HepG2 (cell line): ENCODE measurements at regions not wholly inside any gene's neighbourhood (a gene's known extent, or its start where the extent isn't known, plus 50 kb on each side); places are given as distances from the start of the nearest gene placed in this dataset.

Experiments used
- ATAC-seq: fragments of 200-7000 bp; cut with Tn5 transposase; 3 replicates; pipeline ENCODE4 v1.9.1; 2020; ENCODE audit warnings: mild to moderate bottlenecking, moderate library complexity
- BruUV-seq: library from RNA; stranded (reverse); fragments of 400-500 nt; replicated peaks from 2 replicates; lab custom pipeline; 2021; lab: Mats Ljungman, UMichigan
- CTCF ChIA-PET: fragments of 300-600 bp; formaldehyde crosslinking; extraction: SDS; loops from one replicate; lab custom pipeline; 2021; ENCODE audit warnings: low total read pairs, inconsistent platforms, low intra/inter-chr PET ratio; lab: Yijun Ruan, JAX
- POLR2A ChIA-PET: fragments of 350-600 bp; sonication (Branson Sonifier 250); formaldehyde crosslinking; loops from one replicate; lab custom pipeline; 2020; ENCODE audit warnings: antibody characterized with exemption, inconsistent platforms; lab: Yijun Ruan, JAX
- DNase-seq: peaks from one replicate; pipeline ENCODE4 v3.0.0-alpha.2; 2015; ENCODE audit warnings: low spot score
- FAIRE-seq: peaks from 3 replicates; lab custom pipeline; 2011; peaks lifted over from hg19 to GRCh38; lab: Jason Lieb, UNC
- H2AFZ ChIP-seq: one replicate; pipeline ENCODE4 v1.6.1; 2011; ENCODE audit warnings: low read length, inconsistent platforms
- H3K27ac ChIP-seq: fragments of 300-600 bp; 3 replicates; pipeline ENCODE4 v1.8.0; 2011; ENCODE audit warnings: mixed run types, mild to moderate bottlenecking, mixed read lengths, low read length, inconsistent platforms; ENCODE audit not compliant: insufficient read depth; ENCODE audit errors: extremely low read length
- H3K27me3 ChIP-seq, 2 experiments: fragments of 200-600 bp in 1 of 2; 2 replicates in 1 of 2; 3 replicates in 1 of 2; pipeline versions ENCODE4 v1.6.0 to v1.8.0; 2011; ENCODE audit warnings: low read length in 2 of 2, mild to moderate bottlenecking in 2 of 2, moderate library complexity in 2 of 2, inconsistent platforms in 1 of 2; ENCODE audit not compliant: insufficient read depth in 2 of 2, control insufficient read depth in 1 of 2
- H3K36me3 ChIP-seq, 2 experiments: fragments of 200-600 bp in 1 of 2; replicated peaks in 1 of 2; 2 replicates in 1 of 2; 3 replicates in 1 of 2; pipeline versions ENCODE4 v1.5.1 to v1.8.0; 2011; ENCODE audit warnings: low read length in 2 of 2, inconsistent platforms in 1 of 2; ENCODE audit not compliant: insufficient read depth in 2 of 2, control insufficient read depth in 1 of 2
- H3K4me1 ChIP-seq: 2 replicates; pipeline ENCODE4 v1.5.1; 2012; ENCODE audit warnings: low read length, inconsistent platforms; ENCODE audit not compliant: insufficient read depth
- H3K4me2 ChIP-seq: 2 replicates; pipeline ENCODE4 v1.6.0; 2011; ENCODE audit warnings: low read depth, low read length, inconsistent platforms
- H3K4me3 ChIP-seq, 3 experiments: fragments of 200-600 bp in 1 of 3; sonication (generic), shearing (Covaris generic) in 1 of 3; replicated peaks in 1 of 3; 2 replicates each; pipeline ENCODE4 v1.5.1; 2011 to 2016; ENCODE audit warnings: low read length in 3 of 3, inconsistent platforms in 2 of 3, low read depth in 2 of 3, mild to moderate bottlenecking in 2 of 3, control low read depth in 1 of 3, mixed read lengths in 1 of 3; ENCODE audit not compliant: insufficient read depth in 1 of 3
- H3K79me2 ChIP-seq: one replicate; pipeline ENCODE4 v1.6.1; 2011; ENCODE audit warnings: low read length, inconsistent platforms; ENCODE audit not compliant: insufficient read depth
- H3K9ac ChIP-seq: 2 replicates; pipeline ENCODE4 v1.6.0; 2011; ENCODE audit warnings: mild to moderate bottlenecking, low read depth, low read length, inconsistent platforms; ENCODE audit not compliant: insufficient read depth
- H3K9me3 ChIP-seq: 2 replicates; pipeline ENCODE4 v1.5.1; 2012; ENCODE audit warnings: mild to moderate bottlenecking, low read length
- H4K20me1 ChIP-seq: 2 replicates; pipeline ENCODE4 v1.6.0; 2011; ENCODE audit warnings: inconsistent platforms, mild to moderate bottlenecking, low read length, moderate library complexity; ENCODE audit not compliant: insufficient read depth
- GPN1 ChIP-seq: sonication (generic); formaldehyde crosslinking; IDR thresholded peaks from 2 replicates; pipeline ENCODE4 v1.5.1; 2020; ENCODE audit warnings: missing genetic modification reagents, borderline replicate concordance
- MTF1 ChIP-seq: sonication (generic); formaldehyde crosslinking; IDR thresholded peaks from 2 replicates; pipeline ENCODE4 v1.5.0; 2020; ENCODE audit warnings: missing genetic modification reagents
- NRL ChIP-seq: sonication (generic); formaldehyde crosslinking; IDR thresholded peaks from 2 replicates; pipeline ENCODE4 v1.5.0; 2020; ENCODE audit warnings: missing genetic modification reagents, mild to moderate bottlenecking, moderate library complexity, borderline replicate concordance
- POLR2A ChIP-seq, 2 experiments: IDR thresholded peaks; 2 replicates each; pipeline ENCODE4 v1.6.1; 2011; ENCODE audit warnings: low read depth in 2 of 2, low read length in 2 of 2, mild to moderate bottlenecking in 1 of 2, moderate library complexity in 1 of 2; ENCODE audit not compliant: insufficient read depth in 1 of 2
- RARA ChIP-seq: IDR thresholded peaks from 2 replicates; pipeline ENCODE4 v1.6.1; 2016; ENCODE audit warnings: missing genetic modification reagents, missing compliant biosample characterization
- RBFOX2 ChIP-seq: fragments of 200-400 bp; formaldehyde crosslinking; IDR thresholded peaks from 2 replicates; pipeline ENCODE4 v1.6.1; 2017; ENCODE audit warnings: low read depth, mild to moderate bottlenecking, low read length
- TARDBP ChIP-seq: sonication (generic); formaldehyde crosslinking; IDR thresholded peaks from 2 replicates; pipeline ENCODE4 v1.8.0; 2022; ENCODE audit warnings: mild to moderate bottlenecking, missing genetic modification reagents
- ZNF672 ChIP-seq: sonication (generic); formaldehyde crosslinking; IDR thresholded peaks from 2 replicates; pipeline ENCODE4 v1.8.1; 2022; ENCODE audit warnings: missing genetic modification reagents
- WGBS: methylation state at CpG from one replicate; pipeline ENCODE4 v1.1.6; 2017; ENCODE audit warnings: low lambda C conversion rate; 5-methylcytosine and 5-hydroxymethylcytosine counted together
- in situ Hi-C: cut with HindIII; loops from 2 replicates; pipeline ENCODE4 v1.10.0; 2017; ENCODE audit warnings: low pct_unique_long_range_greater_than_20kb; ENCODE audit not compliant: extremely low pct_ligation_motif_present
- intact Hi-C: fragments of 100-400 bp; cut with micrococcal nuclease; formaldehyde crosslinking; loops from one replicate; pipeline ENCODE4 v1.10.0; 2022; ENCODE audit not compliant: unreplicated experiment
- TF ChIP-seq, protein P1 (sequence below): sonication (generic); formaldehyde crosslinking; IDR thresholded peaks from 2 replicates; pipeline ENCODE4 v1.9.0; 2021; ENCODE audit warnings: missing genetic modification reagents, borderline replicate concordance
- TF ChIP-seq, protein P2 (sequence below): sonication (generic); formaldehyde crosslinking; IDR thresholded peaks from 2 replicates; pipeline ENCODE4 v1.5.0; 2020; ENCODE audit warnings: missing genetic modification reagents

DNA sequence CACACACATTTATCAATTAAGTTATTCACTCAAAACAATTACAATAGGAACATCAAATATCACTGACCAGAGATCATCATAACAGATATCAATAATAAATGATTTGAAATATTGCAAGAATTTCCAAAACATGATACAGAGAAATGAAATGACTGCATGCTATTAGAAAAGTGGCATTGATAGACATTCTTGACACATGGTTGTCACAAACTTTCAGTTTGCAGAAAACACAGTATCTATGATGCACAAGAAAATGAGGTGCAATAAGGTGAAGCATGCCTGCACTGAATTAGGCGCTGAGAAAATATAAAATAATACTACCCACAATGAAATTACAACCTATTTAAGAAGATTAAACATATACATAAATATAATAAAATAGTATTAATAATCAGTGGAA, 198.0 kb upstream of the SYT1 start:
- H3K36me3 ChIP-seq = no peaks in the 10 kb centered on the region
- POLR2A ChIA-PET = no interaction called here
- FAIRE-seq = no peak
- intact Hi-C loops (no loop called here), in situ Hi-C loops (no loop called here)
- no peak overlapping the region for H2AFZ ChIP-seq
- H4K20me1 ChIP-seq = no peaks in the 10 kb centered on the region
- H3K27ac ChIP-seq = no peak overlapping the region
- no TSS peak for BruUV-seq
- no peak for DNase-seq
- no peak overlapping the region for H3K4me3 ChIP-seq
- no peaks in the 10 kb centered on the region for H3K4me1 ChIP-seq
- no peaks in the 10 kb centered on the region for H3K9me3 ChIP-seq
- no peak overlapping the region for H3K9ac ChIP-seq
- ATAC-seq = no peak
- no peaks in the 10 kb centered on the region for H3K79me2 ChIP-seq
- H3K27me3 ChIP-seq = no peaks in the 10 kb centered on the region
- 0% methylated on average over 1 of the region's 1 CpG for WGBS
- no peak overlapping the region for H3K4me2 ChIP-seq
- CTCF ChIA-PET = no interaction called here
- TF ChIP-seq RARA (CRISPR knock-in tag) (no peak), ZNF672 (CRISPR knock-in tag) (no peak), MTF1 (CRISPR knock-in tag) (no peak), GPN1 (no peak), NRL (CRISPR knock-in tag) (no peak), RBFOX2 (no peak), TARDBP (CRISPR knock-in tag) (no peak), POLR2A (IDR thresholded peaks at IDR 0.05; ENCODE audit: insufficient read depth in 1 of 2, low read depth in 2 of 2, low read length in 2 of 2) (no peak)
- TF ChIP-seq, protein P1, sequence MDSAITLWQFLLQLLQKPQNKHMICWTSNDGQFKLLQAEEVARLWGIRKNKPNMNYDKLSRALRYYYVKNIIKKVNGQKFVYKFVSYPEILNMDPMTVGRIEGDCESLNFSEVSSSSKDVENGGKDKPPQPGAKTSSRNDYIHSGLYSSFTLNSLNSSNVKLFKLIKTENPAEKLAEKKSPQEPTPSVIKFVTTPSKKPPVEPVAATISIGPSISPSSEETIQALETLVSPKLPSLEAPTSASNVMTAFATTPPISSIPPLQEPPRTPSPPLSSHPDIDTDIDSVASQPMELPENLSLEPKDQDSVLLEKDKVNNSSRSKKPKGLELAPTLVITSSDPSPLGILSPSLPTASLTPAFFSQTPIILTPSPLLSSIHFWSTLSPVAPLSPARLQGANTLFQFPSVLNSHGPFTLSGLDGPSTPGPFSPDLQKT (CRISPR knock-in tag) = no peak
- TF ChIP-seq, protein P2, sequence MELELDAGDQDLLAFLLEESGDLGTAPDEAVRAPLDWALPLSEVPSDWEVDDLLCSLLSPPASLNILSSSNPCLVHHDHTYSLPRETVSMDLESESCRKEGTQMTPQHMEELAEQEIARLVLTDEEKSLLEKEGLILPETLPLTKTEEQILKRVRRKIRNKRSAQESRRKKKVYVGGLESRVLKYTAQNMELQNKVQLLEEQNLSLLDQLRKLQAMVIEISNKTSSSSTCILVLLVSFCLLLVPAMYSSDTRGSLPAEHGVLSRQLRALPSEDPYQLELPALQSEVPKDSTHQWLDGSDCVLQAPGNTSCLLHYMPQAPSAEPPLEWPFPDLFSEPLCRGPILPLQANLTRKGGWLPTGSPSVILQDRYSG (CRISPR knock-in tag) = no peak
